ENCODE measurements at regions not wholly inside any gene's neighbourhood (a gene's known extent, or its start where the extent isn't known, plus 50 kb on each side); places are given as distances from the start of the nearest gene placed in this dataset.
A peak's percentile ranks its signal among the peaks of the same experiment; 100 is the strongest.

- Histone ChIP-seq H3K36me3 (no peaks in the 10 kb centered on the region), H3K4me3 (no peak overlapping the region), H3K4me1 (no peaks in the 10 kb centered on the region), H3K27ac (no peak overlapping the region), H3K27me3 (no peaks in the 10 kb centered on the region), H3K9me3 (no peaks in the 10 kb centered on the region)
- TF ChIP-seq, protein P1, sequence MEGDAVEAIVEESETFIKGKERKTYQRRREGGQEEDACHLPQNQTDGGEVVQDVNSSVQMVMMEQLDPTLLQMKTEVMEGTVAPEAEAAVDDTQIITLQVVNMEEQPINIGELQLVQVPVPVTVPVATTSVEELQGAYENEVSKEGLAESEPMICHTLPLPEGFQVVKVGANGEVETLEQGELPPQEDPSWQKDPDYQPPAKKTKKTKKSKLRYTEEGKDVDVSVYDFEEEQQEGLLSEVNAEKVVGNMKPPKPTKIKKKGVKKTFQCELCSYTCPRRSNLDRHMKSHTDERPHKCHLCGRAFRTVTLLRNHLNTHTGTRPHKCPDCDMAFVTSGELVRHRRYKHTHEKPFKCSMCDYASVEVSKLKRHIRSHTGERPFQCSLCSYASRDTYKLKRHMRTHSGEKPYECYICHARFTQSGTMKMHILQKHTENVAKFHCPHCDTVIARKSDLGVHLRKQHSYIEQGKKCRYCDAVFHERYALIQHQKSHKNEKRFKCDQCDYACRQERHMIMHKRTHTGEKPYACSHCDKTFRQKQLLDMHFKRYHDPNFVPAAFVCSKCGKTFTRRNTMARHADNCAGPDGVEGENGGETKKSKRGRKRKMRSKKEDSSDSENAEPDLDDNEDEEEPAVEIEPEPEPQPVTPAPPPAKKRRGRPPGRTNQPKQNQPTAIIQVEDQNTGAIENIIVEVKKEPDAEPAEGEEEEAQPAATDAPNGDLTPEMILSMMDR (IDR thresholded peaks at IDR 0.05): no peak
- intact Hi-C loops (cut with DNase I): no loop called here
- no peak for DNase-seq
- no peak for ATAC-seq
These were observed 392.0 kb downstream of the DSC3 start for GRCh38 chr18:30650499-30650898.

DNA sequence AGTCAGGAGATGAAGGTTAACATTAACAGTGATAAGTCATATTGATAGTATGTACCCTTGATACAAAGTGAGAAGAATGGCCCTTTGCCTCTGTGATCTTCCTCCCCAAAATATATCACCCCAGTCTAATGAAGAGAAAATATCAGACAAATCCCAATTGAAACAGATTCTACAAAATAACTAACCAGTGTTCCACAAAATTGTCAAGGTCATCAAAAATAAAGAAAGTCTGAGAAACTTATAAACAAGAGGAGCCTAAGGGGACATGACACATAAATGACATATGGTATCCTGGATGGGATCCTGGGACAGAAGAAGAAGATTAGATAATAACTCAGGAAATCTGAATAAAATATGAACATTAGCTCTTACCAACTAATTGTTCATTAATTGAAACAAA is 398.4 kb downstream of the DSC3 start:
- Histone ChIP-seq H3K27me3 (no peaks in the 10 kb centered on the region), H3K36me3 (no peaks in the 10 kb centered on the region), H3K9me3 (no peaks in the 10 kb centered on the region), H3K27ac (no peak overlapping the region), H3K4me3 (no peak overlapping the region), H3K4me1 (no peaks in the 10 kb centered on the region)
- intact Hi-C loops (cut with DNase I): no loop called here
- ATAC-seq (no peak), DNase-seq (no peak)
- TF ChIP-seq, protein P1 (IDR thresholded peaks at IDR 0.05): no peak

- TF ChIP-seq, protein P1 (IDR thresholded peaks at IDR 0.05): no peak
These were observed 403.2 kb downstream of the DSC3 start for GRCh38 chr18:30639361-30639760.

DNA sequence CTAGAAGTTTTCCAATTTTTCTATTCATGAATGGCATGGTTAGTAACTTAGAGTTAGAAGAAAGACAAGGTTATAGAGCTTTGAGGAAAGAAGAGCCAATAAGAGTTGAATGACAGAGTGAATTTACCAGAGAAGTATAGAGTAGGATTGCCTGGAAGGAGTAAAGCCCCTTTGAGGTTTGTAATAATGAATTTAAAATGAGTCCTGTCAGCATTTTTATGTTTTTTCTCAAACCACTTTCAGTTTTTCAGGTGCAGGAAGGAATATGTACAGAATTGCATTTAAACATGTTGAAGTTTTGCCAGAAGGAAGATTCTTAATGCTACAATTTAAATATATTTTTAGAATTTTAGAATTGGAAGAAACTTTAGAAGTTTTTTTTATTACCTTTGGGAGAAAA is 408.3 kb downstream of the DSC3 start:
- ATAC-seq (no peak), DNase-seq (no peak)
- Histone ChIP-seq H3K36me3 (no peaks in the 10 kb centered on the region), H3K4me1 (no peaks in the 10 kb centered on the region), H3K27ac (no peak overlapping the region), H3K27me3 (no peaks in the 10 kb centered on the region), H3K4me3 (no peak overlapping the region), H3K9me3 (no peaks in the 10 kb centered on the region)
- intact Hi-C loops (cut with DNase I): no loop called here
- TF ChIP-seq, protein P1 (IDR thresholded peaks at IDR 0.05): no peak

More at GRCh38 chr18:30639361-30639760, 403.2 kb downstream of the DSC3 start:
- H3K4me3 ChIP-seq: no peak overlapping the region
- no peak for ATAC-seq
- no peaks in the 10 kb centered on the region for H3K36me3 ChIP-seq
- DNase-seq: no peak
- H3K27ac ChIP-seq: no peak overlapping the region
- H3K9me3 ChIP-seq: no peaks in the 10 kb centered on the region
- intact Hi-C loops (cut with DNase I): no loop called here
- no peaks in the 10 kb centered on the region for H3K27me3 ChIP-seq
- H3K4me1 ChIP-seq: no peaks in the 10 kb centered on the region

GRCh38 chr18:30632071-30632698 is 410.4 kb downstream of the DSC3 start:
- DNase-seq (no peak), ATAC-seq (peak; percentile 28)
- Histone ChIP-seq H3K27ac (no peak overlapping the region), H3K36me3 (no peaks in the 10 kb centered on the region), H3K27me3 (no peaks in the 10 kb centered on the region), H3K4me1 (no peaks in the 10 kb centered on the region), H3K4me3 (no peak overlapping the region), H3K9me3 (no peaks in the 10 kb centered on the region)
- TF ChIP-seq, protein P1 (IDR thresholded peaks at IDR 0.05): no peak
- intact Hi-C loops (cut with DNase I): no loop called here

- intact Hi-C loops (cut with DNase I): no loop called here
- no peak overlapping the region for H3K4me3 ChIP-seq
- ATAC-seq (no peak), DNase-seq (no peak)
- H3K27ac ChIP-seq: no peak overlapping the region
- no peaks in the 10 kb centered on the region for H3K36me3 ChIP-seq
- TF ChIP-seq, protein P1 (IDR thresholded peaks at IDR 0.05): no peak
- H3K27me3 ChIP-seq: no peaks in the 10 kb centered on the region
- no peaks in the 10 kb centered on the region for H3K4me1 ChIP-seq
- no peaks in the 10 kb centered on the region for H3K9me3 ChIP-seq
These were observed 416.6 kb downstream of the DSC3 start for GRCh38 chr18:30625961-30626360.

Measured in upper lobe of right lung (tissue), 1 donor.